Suprapubic skin (tissue), 4 donors: ENCODE measurements at regions not wholly inside any gene's neighbourhood (a gene's known extent, or its start where the extent isn't known, plus 50 kb on each side); places are given as distances from the start of the nearest gene placed in this dataset.

Source experiments
- DNase-seq, 2 donors: peaks; one replicate each; pipeline ENCODE4 v3.0.0-alpha.2; 2019; ENCODE audit warnings: low spot score in 2 of 2
- H3K27ac ChIP-seq: fragments of 200-600 bp; sonication (generic); one replicate; pipeline ENCODE4 v1.5.1; 2019
- H3K27me3 ChIP-seq: fragments of 200-600 bp; sonication (generic); one replicate; pipeline ENCODE4 v1.5.1; 2019
- H3K36me3 ChIP-seq: fragments of 200-600 bp; sonication (generic); one replicate; pipeline ENCODE4 v1.5.1; 2019
- H3K4me1 ChIP-seq: fragments of 200-600 bp; sonication (generic); one replicate; pipeline ENCODE4 v1.5.1; 2019
- H3K4me3 ChIP-seq: fragments of 200-600 bp; sonication (generic); one replicate; pipeline ENCODE4 v1.5.1; 2019; ENCODE audit warnings: mild to moderate bottlenecking
- H3K9me3 ChIP-seq: fragments of 200-600 bp; sonication (generic); one replicate; pipeline ENCODE4 v1.5.1; 2019
- CTCF ChIP-seq, 2 donors: fragments of 200-600 bp in 1 of 2; fragments of 450-650 bp in 1 of 2; sonication (generic) in 1 of 2; IDR thresholded peaks; one replicate each; pipeline ENCODE4 v1.5.1; 2016 to 2019; ENCODE audit warnings: antibody characterized with exemption in 2 of 2, mild to moderate bottlenecking in 1 of 2, moderate library complexity in 1 of 2
- EP300 ChIP-seq: sonication (generic); formaldehyde crosslinking; IDR thresholded peaks from one replicate; pipeline ENCODE4 v1.6.1; 2017; ENCODE audit warnings: antibody characterized with exemption
- POLR2A ChIP-seq, 2 donors: fragments of 450-650 bp; IDR thresholded peaks; one replicate each; pipeline ENCODE4 v1.6.1; 2017; ENCODE audit warnings: antibody characterized with exemption in 2 of 2, mild to moderate bottlenecking in 2 of 2, moderate library complexity in 2 of 2
- POLR2AphosphoS5 ChIP-seq, 3 donors: sonication (generic); formaldehyde crosslinking; IDR thresholded peaks; one replicate each; pipeline ENCODE4 v1.6.1; 2017; ENCODE audit warnings: antibody characterized with exemption in 3 of 3
- WGBS: methylation state at CpG from one replicate; pipeline ENCODE4 v1.1.5; 2018; 5-methylcytosine and 5-hydroxymethylcytosine counted together

GRCh38 chrX:26845056-26845455 is 618.1 kb downstream of the PPP4R3C start:
- no peak overlapping the region for H3K27ac ChIP-seq
- no peak for TF ChIP-seq POLR2AphosphoS5 (IDR thresholded peaks at IDR 0.05)
- TF ChIP-seq POLR2A (IDR thresholded peaks at IDR 0.05), result no peak
- TF ChIP-seq EP300, result no peak
- 64% methylated on average over 2 of the region's 2 CpGs for WGBS
- H3K36me3 ChIP-seq, result no peaks in the 10 kb centered on the region
- H3K4me1 ChIP-seq, result no peaks in the 10 kb centered on the region
- no peak overlapping the region for H3K4me3 ChIP-seq
- DNase-seq, result no peak
- H3K27me3 ChIP-seq, result no peaks in the 10 kb centered on the region
- no peaks in the 10 kb centered on the region for H3K9me3 ChIP-seq

- no peaks in the 10 kb centered on the region for H3K4me1 ChIP-seq
- TF ChIP-seq POLR2AphosphoS5 (IDR thresholded peaks at IDR 0.05) (no peak), POLR2A (IDR thresholded peaks at IDR 0.05) (no peak), EP300 (no peak), CTCF (IDR thresholded peaks at IDR 0.05) (no peak)
- WGBS, result 50% methylated on average over 1 of the region's 1 CpG
Measured at GRCh38 chrX:26822448-26822847, 606.5 kb downstream of the MAGEB5 start.

GRCh38 chrX:26789751-26790150 is 573.8 kb downstream of the MAGEB5 start:
- TF ChIP-seq EP300 (no peak), CTCF (IDR thresholded peaks at IDR 0.05) (no peak), POLR2AphosphoS5 (IDR thresholded peaks at IDR 0.05) (no peak), POLR2A (IDR thresholded peaks at IDR 0.05) (no peak)
- H3K27me3 ChIP-seq, result no peaks in the 10 kb centered on the region
- DNase-seq, result no peak
- no peak overlapping the region for H3K4me3 ChIP-seq
- no peak overlapping the region for H3K27ac ChIP-seq
- H3K9me3 ChIP-seq, result no peaks in the 10 kb centered on the region
- no peaks in the 10 kb centered on the region for H3K4me1 ChIP-seq
- H3K36me3 ChIP-seq, result no peaks in the 10 kb centered on the region

More at GRCh38 chrX:26822448-26822847, 606.5 kb downstream of the MAGEB5 start:
- H3K27ac ChIP-seq, result no peak overlapping the region
- DNase-seq, result no peak
- no peaks in the 10 kb centered on the region for H3K27me3 ChIP-seq
- H3K4me3 ChIP-seq, result no peak overlapping the region
- no peaks in the 10 kb centered on the region for H3K9me3 ChIP-seq
- H3K36me3 ChIP-seq, result no peaks in the 10 kb centered on the region

GRCh38 chrX:26788402-26788998 is 572.5 kb downstream of the MAGEB5 start:
- Histone ChIP-seq H3K4me1 (no peaks in the 10 kb centered on the region), H3K36me3 (no peaks in the 10 kb centered on the region), H3K27ac (no peak overlapping the region), H3K4me3 (no peak overlapping the region), H3K9me3 (no peaks in the 10 kb centered on the region), H3K27me3 (no peaks in the 10 kb centered on the region)
- 65% methylated on average over 1 of the region's 1 CpG for WGBS
- no peak for TF ChIP-seq EP300
- no peak for TF ChIP-seq POLR2AphosphoS5 (IDR thresholded peaks at IDR 0.05)
- no peak for TF ChIP-seq POLR2A (IDR thresholded peaks at IDR 0.05)
- TF ChIP-seq CTCF (IDR thresholded peaks at IDR 0.05), result no peak
- DNase-seq, result no peak

GRCh38 chrX:26783512-26784225 is 567.7 kb downstream of the MAGEB5 start:
- no peaks in the 10 kb centered on the region for H3K36me3 ChIP-seq
- no peak for DNase-seq
- H3K4me3 ChIP-seq, result no peak overlapping the region
- H3K27ac ChIP-seq, result no peak overlapping the region
- 63% methylated on average over 10 of the region's 10 CpGs for WGBS
- TF ChIP-seq POLR2A (IDR thresholded peaks at IDR 0.05), result no peak
- TF ChIP-seq CTCF (IDR thresholded peaks at IDR 0.05), result no peak
- TF ChIP-seq POLR2AphosphoS5 (IDR thresholded peaks at IDR 0.05), result no peak
- TF ChIP-seq EP300, result no peak
- no peaks in the 10 kb centered on the region for H3K27me3 ChIP-seq
- H3K4me1 ChIP-seq, result no peaks in the 10 kb centered on the region
- no peaks in the 10 kb centered on the region for H3K9me3 ChIP-seq
